Lower lobe of right lung (tissue), 2 donors: ENCODE measurements at regions not wholly inside any gene's neighbourhood (a gene's known extent, or its start where the extent isn't known, plus 50 kb on each side); places are given as distances from the start of the nearest gene placed in this dataset.

Experiments
- ATAC-seq, 2 donors: fragments of 200-7000 bp; cut with Tn5 transposase; one replicate each; pipeline ENCODE4 v1.9.1; 2020 to 2022; ENCODE audit warnings: mild to moderate bottlenecking in 2 of 2, moderate library complexity in 2 of 2
- DNase-seq: peaks from one replicate; pipeline ENCODE4 v3.0.0-alpha.2; 2020
- H3K27ac ChIP-seq: fragments of 200-600 bp; one replicate; pipeline ENCODE4 v1.8.0; 2022
- H3K27me3 ChIP-seq: fragments of 200-600 bp; one replicate; pipeline ENCODE4 v1.8.0; 2022; ENCODE audit warnings: low read depth
- H3K36me3 ChIP-seq: fragments of 200-600 bp; one replicate; pipeline ENCODE4 v1.8.0; 2022; ENCODE audit warnings: mild to moderate bottlenecking
- H3K4me1 ChIP-seq: fragments of 200-600 bp; one replicate; pipeline ENCODE4 v1.8.0; 2022
- H3K4me3 ChIP-seq: fragments of 200-600 bp; one replicate; pipeline ENCODE4 v1.8.0; 2022; ENCODE audit warnings: mild to moderate bottlenecking
- H3K9me3 ChIP-seq: fragments of 200-600 bp; one replicate; pipeline ENCODE4 v1.8.0; 2022
- CTCF ChIP-seq: fragments of 200-600 bp; IDR thresholded peaks from one replicate; pipeline ENCODE4 v1.8.0; 2022; ENCODE audit warnings: antibody characterized with exemption, mild to moderate bottlenecking
- intact Hi-C: fragments of 100-400 bp; cut with DNase I; formaldehyde crosslinking; loops from one replicate; pipeline ENCODE4 v1.11.0; 2022
- donor health status: DM: no; HTN: yes; CAD: no; lungs with severe emphysema.

GRCh38 chr10:61192042-61192441 is 248.1 kb upstream of the RHOBTB1 start:
- Histone ChIP-seq H3K4me1 (no peaks in the 10 kb centered on the region), H3K4me3 (no peak overlapping the region), H3K27me3 (no peaks in the 10 kb centered on the region), H3K27ac (no peak overlapping the region), H3K36me3 (no peaks in the 10 kb centered on the region), H3K9me3 (peaks cover 5% of the 10 kb centered on the region)
- ATAC-seq (no peak), DNase-seq (no peak)
- no peak for TF ChIP-seq CTCF
- intact Hi-C loops, result no loop called here

GRCh38 chr10:61189912-61190311 is 245.9 kb upstream of the RHOBTB1 start:
- ATAC-seq (no peak), DNase-seq (no peak)
- no peaks in the 10 kb centered on the region for H3K27me3 ChIP-seq
- peaks cover 5% of the 10 kb centered on the region for H3K9me3 ChIP-seq
- no peak overlapping the region for H3K4me3 ChIP-seq
- H3K36me3 ChIP-seq, result no peaks in the 10 kb centered on the region
- H3K4me1 ChIP-seq, result no peaks in the 10 kb centered on the region
- intact Hi-C loops, result no loop called here
- no peak overlapping the region for H3K27ac ChIP-seq
- TF ChIP-seq CTCF, result no peak

GRCh38 chr10:61188691-61189090 is 244.7 kb upstream of the RHOBTB1 start:
- DNase-seq, result no peak
- no peaks in the 10 kb centered on the region for H3K4me1 ChIP-seq
- intact Hi-C loops, result no loop called here
- no peak for TF ChIP-seq CTCF
- H3K27ac ChIP-seq, result no peak overlapping the region
- no peak for ATAC-seq
- no peaks in the 10 kb centered on the region for H3K36me3 ChIP-seq
- H3K27me3 ChIP-seq, result no peaks in the 10 kb centered on the region
- no peak overlapping the region for H3K4me3 ChIP-seq
- H3K9me3 ChIP-seq, result peaks cover 5% of the 10 kb centered on the region

GRCh38 chr10:61188101-61188500 is 244.1 kb upstream of the RHOBTB1 start:
- DNase-seq (no peak), ATAC-seq (no peak)
- Histone ChIP-seq H3K27me3 (no peaks in the 10 kb centered on the region), H3K4me1 (no peaks in the 10 kb centered on the region), H3K4me3 (no peak overlapping the region), H3K9me3 (no peaks in the 10 kb centered on the region), H3K36me3 (no peaks in the 10 kb centered on the region), H3K27ac (no peak overlapping the region)
- intact Hi-C loops, result no loop called here
- TF ChIP-seq CTCF, result no peak

GRCh38 chr10:61187601-61188000 is 243.6 kb upstream of the RHOBTB1 start:
- Histone ChIP-seq H3K4me3 (no peak overlapping the region), H3K36me3 (no peaks in the 10 kb centered on the region), H3K9me3 (no peaks in the 10 kb centered on the region), H3K27me3 (no peaks in the 10 kb centered on the region), H3K4me1 (no peaks in the 10 kb centered on the region), H3K27ac (no peak overlapping the region)
- TF ChIP-seq CTCF, result no peak
- DNase-seq (no peak), ATAC-seq (no peak)
- intact Hi-C loops, result no loop called here

GRCh38 chr10:61186408-61186807 is 242.4 kb upstream of the RHOBTB1 start:
- TF ChIP-seq CTCF, result no peak
- intact Hi-C loops, result no loop called here
- Histone ChIP-seq H3K27ac (no peak overlapping the region), H3K4me1 (no peaks in the 10 kb centered on the region), H3K27me3 (no peaks in the 10 kb centered on the region), H3K36me3 (no peaks in the 10 kb centered on the region), H3K9me3 (no peaks in the 10 kb centered on the region), H3K4me3 (no peak overlapping the region)
- ATAC-seq (no peak), DNase-seq (no peak)
